ENCODE measurements at regions not wholly inside any gene's neighbourhood (a gene's known extent, or its start where the extent isn't known, plus 50 kb on each side); places are given as distances from the start of the nearest gene placed in this dataset.

- peak; percentile 30 for DNase-seq
Measured at GRCh38 chr15:97446138-97446537, 514.4 kb upstream of the ARRDC4 start.

DNA sequence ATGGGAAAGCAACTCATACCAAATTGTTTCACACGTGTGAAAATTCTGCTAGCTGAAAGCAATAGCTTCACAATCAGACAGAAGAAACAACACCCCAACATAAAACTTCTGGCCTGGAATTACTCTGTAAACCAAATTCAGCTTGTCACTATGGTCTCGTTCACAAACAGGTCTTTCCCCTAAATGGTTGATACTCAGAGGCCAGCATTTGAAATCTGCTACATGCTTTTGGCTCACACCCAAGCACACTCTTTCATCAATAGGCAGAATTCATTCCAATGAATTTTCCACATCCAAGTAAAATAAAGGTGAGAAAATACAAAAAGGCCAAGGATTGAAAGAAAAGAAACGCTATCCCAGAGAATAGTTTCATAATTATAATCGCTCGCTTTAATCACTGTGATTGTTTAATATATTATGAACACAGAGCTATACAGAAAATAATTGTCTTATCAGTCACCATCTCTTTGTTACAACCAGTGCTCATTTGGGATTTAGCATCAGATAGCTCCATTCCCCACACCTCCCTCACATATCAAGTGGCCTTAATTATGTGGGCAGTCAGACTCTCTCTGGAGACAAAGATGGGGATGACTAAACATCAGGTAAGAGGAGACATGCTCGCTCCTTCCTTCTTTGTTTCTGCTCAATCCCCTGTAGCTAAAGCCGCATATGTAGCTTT lies 503.8 kb upstream of the ARRDC4 start:
- no peak for DNase-seq

GRCh38 chr15:97457203-97457847 lies 503.2 kb upstream of the ARRDC4 start:
- no peak for DNase-seq

DNA sequence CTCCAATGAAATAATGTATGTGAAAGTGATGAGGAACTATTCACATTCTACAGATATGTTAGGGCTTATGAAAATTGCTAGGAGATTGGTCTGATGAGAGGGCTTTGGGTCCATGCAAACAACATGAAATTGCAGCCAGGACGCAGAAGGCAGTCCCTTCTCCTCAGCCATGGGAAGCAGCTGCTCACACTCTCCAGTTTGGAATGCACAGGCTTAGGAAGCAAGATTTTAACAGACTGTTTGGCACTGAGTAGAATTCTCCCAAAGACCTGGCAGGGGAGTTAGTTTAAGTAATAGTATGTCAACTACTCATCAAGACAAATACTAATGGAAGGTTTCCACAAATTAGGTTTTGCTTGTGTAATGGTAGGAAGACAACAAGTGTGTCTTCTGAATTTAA lies 500.7 kb upstream of the ARRDC4 start:
- DNase-seq, result no peak

DNA sequence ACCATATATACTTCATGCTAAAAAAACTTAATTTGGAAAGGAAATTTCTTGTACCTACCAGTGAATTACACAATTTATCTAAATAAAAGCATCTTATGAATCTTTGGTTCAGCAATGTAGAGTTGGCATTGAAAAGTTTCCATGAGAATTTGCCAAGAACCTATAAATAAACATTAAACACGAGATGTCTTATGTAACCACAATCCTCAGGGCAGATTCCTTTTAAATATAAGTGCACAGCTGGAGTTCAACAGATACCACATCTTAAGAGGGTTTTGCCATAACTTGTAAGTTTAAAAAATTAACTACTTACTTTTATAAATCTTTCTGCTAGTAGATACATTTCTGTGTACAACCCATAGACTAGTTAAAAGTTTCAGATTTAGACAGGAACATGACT lies 499.3 kb upstream of the ARRDC4 start:
- no peak for DNase-seq

DNA sequence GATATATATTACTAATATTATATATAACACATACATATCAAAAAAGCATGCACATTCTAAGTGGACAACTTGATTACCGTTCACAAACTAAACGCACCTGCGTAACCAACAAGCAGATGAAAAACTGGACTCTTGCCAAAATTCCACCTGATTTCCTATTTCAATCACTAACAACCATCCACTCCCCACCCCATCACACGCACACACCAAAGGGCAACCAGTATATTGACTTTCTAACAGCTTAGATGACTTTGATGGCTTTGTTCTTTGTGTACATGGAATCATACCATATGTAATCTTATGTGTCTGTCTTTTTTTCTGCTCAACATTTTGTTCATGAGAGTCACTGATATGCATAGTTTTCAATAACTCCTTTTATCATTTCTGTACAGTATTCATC lies 496.8 kb upstream of the ARRDC4 start:
- no peak for DNase-seq

GRCh38 chr15:97470417-97470816 lies 490.1 kb upstream of the ARRDC4 start:
- peak; percentile 6 for DNase-seq

DNA sequence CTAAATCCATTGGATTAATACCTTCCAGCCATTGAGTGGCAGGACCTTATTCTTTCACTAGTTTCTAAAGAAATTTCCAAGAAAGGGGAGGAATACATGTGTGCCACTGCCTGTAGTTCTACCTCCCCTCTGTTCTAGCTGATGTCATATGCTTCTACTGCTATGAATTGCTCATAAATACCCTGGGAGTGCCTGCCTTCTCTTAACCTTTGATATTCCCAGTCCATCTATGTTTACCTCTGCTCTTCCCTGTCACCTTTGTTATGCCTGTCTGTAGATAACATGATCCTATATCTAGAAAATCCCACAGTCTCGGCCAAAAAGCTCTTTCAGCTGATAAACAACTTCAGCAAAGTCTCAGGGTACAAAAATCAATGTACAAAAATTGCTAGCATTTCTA lies 486.9 kb upstream of the ARRDC4 start:
- DNase-seq, result no peak

GRCh38 chr15:97479957-97480356 lies 480.5 kb upstream of the ARRDC4 start:
- no peak for DNase-seq

DNA sequence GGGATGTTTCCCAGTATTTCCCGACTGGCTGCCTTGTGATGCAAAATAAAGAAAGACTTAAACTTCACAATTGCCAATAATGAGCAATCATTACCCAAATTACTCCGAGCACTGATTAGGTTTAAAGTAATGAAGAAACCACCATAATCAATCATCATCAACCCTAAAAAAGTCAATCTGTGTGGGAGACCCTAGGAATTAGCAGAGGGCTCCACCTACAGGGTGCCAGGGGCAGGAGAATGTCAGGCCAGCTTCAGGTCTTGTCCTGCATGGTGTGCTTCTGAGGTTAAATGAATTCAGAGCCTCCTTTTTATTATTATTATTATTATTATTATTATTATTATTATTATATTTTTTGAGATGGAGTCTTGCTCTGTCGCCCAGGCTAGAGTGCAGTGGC lies 478.0 kb upstream of the ARRDC4 start:
- no peak for DNase-seq

- no peak for DNase-seq
Measured at GRCh38 chr15:97483232-97483631, 477.3 kb upstream of the ARRDC4 start.

- DNase-seq, result no peak
Measured at GRCh38 chr15:97490429-97490828, 470.1 kb upstream of the ARRDC4 start.

DNA sequence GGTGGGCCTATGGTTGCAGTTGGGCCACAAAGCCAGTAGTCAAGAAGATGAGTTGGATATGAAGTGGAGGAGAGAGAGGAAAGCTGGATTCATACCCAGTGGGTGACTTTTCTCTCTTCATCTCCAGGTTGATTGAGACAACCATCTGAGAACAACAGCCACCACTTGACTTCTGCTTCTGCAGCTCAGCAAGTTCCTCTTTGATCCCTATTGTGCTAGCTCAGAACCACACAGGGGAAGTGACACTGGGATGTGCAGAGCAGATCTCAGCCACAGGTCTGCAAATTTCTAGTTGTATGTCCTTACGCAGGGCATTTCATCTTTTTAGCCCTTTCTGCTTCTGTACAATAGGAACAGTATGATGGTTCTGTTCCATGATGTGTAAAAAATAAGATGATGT lies 459.2 kb upstream of the ARRDC4 start:
- DNase-seq, result peak; percentile 69

- no peak for DNase-seq
Measured at GRCh38 chr15:97502038-97502437, 458.5 kb upstream of the ARRDC4 start.

DNA sequence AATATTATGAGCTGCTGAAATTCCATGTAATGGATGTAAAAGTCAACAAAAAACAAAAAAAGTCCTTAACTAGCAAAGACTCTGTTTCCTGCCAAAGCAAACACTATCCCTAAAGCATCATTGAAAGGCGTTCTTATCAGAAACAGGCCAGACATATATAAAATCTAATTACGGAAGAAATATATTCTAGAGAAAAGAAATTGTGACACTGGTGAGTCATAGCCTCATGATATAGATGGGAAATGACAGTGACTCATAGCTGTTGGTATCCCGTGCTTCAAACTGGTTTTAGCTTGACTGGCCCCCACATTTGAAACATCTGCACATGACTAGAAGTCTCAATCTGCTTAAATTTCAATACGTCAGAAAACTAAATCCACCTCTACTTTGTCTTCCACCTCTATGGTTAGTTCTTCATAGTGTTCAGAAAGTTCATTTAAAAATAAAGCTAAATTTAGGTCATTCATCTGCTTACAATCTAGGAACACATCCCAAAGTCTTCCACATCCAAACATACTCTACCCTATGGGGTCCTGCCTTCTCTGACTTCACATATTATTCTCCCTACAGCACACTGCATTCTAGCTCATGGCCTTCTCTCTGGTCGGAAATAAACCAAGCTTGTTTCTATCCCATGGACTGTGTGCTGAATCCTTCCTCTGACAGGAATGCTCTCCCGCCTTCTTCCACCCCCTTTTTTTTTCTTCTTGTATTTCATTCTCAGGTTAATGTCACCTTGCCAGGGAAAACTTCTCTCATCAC lies 456.3 kb upstream of the ARRDC4 start:
- DNase-seq, result peak; percentile 90

DNA sequence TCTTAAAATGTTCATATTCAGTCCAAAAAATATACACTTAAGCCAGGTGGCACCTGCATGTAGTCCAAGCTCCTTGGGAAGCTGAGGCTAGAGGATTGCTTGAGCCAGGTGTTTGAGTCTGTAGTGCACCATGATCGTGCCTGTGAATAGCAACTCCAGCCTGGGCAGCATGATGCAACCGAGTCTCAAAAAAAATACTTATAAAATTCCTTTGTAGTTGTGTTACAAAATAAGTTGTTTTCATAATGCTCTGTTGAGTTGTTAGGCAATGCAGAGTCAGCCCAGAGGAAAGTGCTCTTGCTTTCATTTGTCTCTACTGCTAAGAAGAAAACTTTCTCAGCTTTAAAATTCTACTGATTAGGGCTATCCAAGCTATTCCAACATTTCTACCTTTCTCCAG lies 442.8 kb upstream of the ARRDC4 start:
- DNase-seq, result no peak

DNA sequence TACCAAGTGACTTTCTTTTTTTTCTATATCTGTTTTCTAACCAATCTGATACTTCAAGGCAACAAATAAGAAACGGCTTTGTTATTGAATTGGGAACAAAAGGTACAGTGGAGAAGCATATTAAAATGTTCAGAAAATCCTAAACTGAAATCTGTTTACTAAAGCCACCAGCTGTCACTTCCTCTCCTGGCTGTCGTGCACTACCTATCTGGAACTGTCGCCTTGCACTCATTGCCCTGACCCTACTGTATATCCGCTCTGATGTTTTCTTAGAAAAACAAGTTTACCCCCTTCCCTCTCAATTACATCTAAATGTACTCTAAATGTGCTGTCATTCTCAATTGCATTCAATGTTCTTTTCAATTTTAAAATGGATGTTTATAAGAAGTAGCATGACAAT lies 439.8 kb upstream of the ARRDC4 start:
- DNase-seq, result no peak

DNA sequence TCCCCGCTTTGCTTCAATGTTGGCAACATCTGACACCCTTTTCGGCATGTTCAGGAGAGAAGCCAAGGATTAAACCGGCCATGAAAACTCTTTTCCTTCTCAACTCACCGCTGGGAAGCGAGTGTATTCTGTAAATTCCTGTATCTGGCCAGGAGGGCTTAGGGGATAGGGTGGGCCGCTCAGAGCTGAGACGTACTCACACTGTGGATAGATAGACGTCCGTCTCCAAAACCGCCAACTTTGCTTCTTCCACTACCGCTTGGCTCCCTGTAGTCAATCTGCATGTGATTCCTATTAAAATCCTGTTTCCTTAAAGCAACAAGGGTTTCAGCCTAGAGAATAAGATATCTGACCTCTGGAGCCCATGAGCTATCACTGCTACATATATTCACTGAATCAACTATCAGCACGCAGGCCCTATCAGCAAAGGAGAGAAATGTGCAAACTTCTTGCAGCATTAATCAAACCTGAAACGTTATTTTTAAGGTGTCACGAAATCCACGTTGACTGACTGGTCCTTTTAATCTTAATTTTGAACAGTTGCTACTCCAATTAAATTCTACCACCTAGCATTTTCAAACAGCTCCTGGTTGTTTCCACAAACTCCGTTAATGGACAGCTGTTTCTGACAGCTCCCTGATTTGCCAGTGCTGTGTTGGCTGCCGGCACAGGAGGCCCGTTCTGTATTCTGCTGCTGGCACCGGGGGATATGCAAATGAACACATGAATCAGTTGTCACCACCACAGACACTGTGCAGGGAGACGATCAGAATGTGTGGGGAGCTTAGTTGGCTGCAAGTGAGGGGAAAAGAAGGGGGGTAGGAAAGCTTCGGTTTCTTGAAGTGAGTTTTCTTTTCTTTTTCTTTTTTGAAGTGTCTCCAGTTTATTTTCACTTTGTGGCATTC lies 438.9 kb upstream of the ARRDC4 start:
- DNase-seq, result peak; percentile 11

GRCh38 chr15:97522347-97522746 lies 438.2 kb upstream of the ARRDC4 start:
- no peak for DNase-seq

GRCh38 chr15:97525809-97526208 lies 434.7 kb upstream of the ARRDC4 start:
- no peak for DNase-seq

DNA sequence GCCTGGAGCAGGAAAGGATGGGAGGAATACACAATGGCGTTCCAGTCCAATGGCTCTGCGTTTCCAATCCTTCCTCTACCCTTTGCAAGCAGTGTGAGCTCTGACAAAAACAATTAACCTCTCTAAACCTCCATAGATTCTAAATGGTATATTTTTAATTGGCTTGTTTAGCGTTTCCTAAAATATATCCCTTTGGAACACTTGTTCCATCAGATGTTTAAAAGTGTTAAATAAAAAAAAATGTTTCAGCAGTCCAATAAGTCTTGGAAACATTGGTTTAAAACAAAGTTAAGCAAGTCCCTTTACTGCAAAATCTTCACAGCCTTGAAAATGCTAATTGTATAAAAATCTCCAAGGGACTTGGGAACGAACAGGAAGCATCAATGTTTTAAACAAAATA lies 432.3 kb upstream of the ARRDC4 start:
- DNase-seq, result no peak

DNA sequence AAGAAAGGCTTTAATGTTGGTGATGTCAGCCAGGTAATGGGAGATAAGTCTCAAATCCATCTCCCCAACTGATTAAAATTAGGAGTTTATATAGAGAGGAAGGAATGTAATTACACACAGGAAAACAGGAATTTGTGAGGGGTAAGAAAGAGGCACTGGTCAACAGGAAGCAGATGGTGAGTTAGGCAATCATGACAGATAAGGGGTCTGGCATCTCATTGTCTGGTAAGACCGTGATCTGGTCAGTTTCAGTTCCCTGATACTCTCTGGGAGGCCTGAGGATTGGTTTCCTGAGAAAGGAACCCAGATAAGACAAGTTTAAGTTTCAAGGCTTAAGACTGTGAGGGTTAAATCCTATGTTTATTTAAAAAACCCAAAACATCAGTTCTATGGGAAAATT lies 414.7 kb upstream of the ARRDC4 start:
- peak; percentile 7 for DNase-seq

DNA sequence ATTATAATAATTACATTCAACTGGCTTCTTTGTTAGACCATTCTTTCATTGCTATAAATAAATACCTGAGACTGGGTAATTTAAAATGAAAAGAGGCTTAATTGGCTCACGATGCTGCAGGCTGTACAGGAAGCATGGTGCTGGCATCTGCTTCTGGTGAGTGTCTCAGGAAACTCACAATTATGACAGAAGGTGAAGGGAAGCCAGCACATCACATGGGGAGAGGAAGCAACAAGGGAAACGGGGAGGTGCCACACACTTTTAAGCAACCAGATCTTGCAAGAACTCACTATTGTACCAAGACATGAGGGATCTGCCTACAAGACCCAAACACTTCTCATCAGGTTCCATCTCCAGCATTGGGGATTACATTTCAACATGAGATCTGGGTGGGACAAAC lies 413.1 kb upstream of the ARRDC4 start:
- DNase-seq, result no peak
